ENCODE measurements at regions not wholly inside any gene's neighbourhood (a gene's known extent, or its start where the extent isn't known, plus 50 kb on each side); places are given as distances from the start of the nearest gene placed in this dataset.

DNA sequence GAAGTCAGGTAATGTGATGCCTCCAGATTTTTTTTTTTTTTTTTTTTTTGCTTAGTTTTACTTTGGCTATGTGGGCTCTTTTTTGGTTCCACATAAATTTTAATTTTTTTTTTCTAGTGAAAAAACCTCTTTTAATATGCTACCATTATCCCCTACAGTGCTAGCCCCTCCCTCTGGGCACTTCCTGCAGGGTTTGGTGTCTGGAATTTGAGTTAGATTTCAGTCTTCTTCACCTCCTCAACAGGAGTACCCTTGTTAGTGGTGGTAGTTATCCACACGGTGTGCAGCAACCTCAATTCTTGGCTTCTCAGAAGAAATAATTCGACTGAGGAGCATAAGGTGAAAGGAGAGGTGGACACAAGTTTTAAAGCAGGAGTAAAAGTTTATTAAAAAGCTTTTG lies 128.8 kb upstream of the SYNCRIP start:
- TF ChIP-seq ZFP30 (CRISPR knock-in tag; IDR thresholded peaks at IDR 0.05) (no peak), ESRRG (CRISPR knock-in tag; IDR thresholded peaks at IDR 0.05) (no peak), ISL1 (CRISPR knock-in tag; IDR thresholded peaks at IDR 0.05) (no peak), PPARA (CRISPR knock-in tag; IDR thresholded peaks at IDR 0.05; ENCODE audit: borderline replicate concordance) (no peak), ZC3H10 (CRISPR knock-in tag; IDR thresholded peaks at IDR 0.05) (no peak), POU6F1 (CRISPR knock-in tag; IDR thresholded peaks at IDR 0.05; ENCODE audit: borderline replicate concordance, low read depth) (no peak)
- TF ChIP-seq, protein P1, sequence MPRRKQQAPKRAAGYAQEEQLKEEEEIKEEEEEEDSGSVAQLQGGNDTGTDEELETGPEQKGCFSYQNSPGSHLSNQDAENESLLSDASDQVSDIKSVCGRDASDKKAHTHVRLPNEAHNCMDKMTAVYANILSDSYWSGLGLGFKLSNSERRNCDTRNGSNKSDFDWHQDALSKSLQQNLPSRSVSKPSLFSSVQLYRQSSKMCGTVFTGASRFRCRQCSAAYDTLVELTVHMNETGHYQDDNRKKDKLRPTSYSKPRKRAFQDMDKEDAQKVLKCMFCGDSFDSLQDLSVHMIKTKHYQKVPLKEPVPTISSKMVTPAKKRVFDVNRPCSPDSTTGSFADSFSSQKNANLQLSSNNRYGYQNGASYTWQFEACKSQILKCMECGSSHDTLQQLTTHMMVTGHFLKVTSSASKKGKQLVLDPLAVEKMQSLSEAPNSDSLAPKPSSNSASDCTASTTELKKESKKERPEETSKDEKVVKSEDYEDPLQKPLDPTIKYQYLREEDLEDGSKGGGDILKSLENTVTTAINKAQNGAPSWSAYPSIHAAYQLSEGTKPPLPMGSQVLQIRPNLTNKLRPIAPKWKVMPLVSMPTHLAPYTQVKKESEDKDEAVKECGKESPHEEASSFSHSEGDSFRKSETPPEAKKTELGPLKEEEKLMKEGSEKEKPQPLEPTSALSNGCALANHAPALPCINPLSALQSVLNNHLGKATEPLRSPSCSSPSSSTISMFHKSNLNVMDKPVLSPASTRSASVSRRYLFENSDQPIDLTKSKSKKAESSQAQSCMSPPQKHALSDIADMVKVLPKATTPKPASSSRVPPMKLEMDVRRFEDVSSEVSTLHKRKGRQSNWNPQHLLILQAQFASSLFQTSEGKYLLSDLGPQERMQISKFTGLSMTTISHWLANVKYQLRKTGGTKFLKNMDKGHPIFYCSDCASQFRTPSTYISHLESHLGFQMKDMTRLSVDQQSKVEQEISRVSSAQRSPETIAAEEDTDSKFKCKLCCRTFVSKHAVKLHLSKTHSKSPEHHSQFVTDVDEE (CRISPR knock-in tag; IDR thresholded peaks at IDR 0.05): no peak
- ATAC-seq: no peak

DNA sequence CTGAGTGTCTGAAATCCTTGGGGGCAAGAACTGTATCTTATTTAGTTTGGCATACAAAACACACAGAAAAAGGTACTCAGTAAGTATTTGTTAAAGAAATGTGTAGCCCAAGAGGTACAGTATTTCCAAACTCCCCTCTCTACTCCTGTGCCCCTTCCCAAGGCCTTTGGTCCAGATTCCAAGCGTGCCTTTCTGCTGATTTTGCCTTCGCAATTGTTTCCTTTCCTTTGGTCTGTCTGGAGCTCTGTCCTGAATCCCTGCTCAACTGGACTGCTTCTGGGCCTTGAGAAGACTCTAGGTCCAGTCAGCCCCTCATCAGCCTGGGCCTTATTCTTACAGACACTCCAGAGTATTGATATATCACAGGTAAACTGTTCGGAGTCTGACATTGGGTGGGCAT lies 122.2 kb upstream of the SYNCRIP start:
- TF ChIP-seq ISL1 (CRISPR knock-in tag; IDR thresholded peaks at IDR 0.05) (no peak), ZNF8 (CRISPR knock-in tag; IDR thresholded peaks at IDR 0.05) (no peak), POU6F1 (CRISPR knock-in tag; IDR thresholded peaks at IDR 0.05; ENCODE audit: borderline replicate concordance, low read depth) (no peak), ESRRG (CRISPR knock-in tag; IDR thresholded peaks at IDR 0.05) (no peak), PPARA (CRISPR knock-in tag; IDR thresholded peaks at IDR 0.05; ENCODE audit: borderline replicate concordance) (no peak), OSR1 (CRISPR knock-in tag; IDR thresholded peaks at IDR 0.05) (no peak), ZFP30 (CRISPR knock-in tag; IDR thresholded peaks at IDR 0.05) (no peak), CSRNP3 (CRISPR knock-in tag; IDR thresholded peaks at IDR 0.05) (no peak), BACH2 (CRISPR knock-in tag; IDR thresholded peaks at IDR 0.05; ENCODE audit: borderline replicate concordance) (no peak), TCF4 (CRISPR knock-in tag; IDR thresholded peaks at IDR 0.05; ENCODE audit: borderline replicate concordance) (no peak), SNAI2 (CRISPR knock-in tag; IDR thresholded peaks at IDR 0.05) (no peak), ZNF70 (CRISPR knock-in tag; IDR thresholded peaks at IDR 0.05) (no peak), ZC3H10 (CRISPR knock-in tag; IDR thresholded peaks at IDR 0.05) (no peak), ZNF565 (CRISPR knock-in tag; conservative IDR thresholded peaks at IDR 0.05; ENCODE audit: low read depth) (no peak), GLIS3 (CRISPR knock-in tag; IDR thresholded peaks at IDR 0.05) (no peak), CREB5 (CRISPR knock-in tag; IDR thresholded peaks at IDR 0.05; ENCODE audit: low read depth) (no peak), ZFP3 (CRISPR knock-in tag; IDR thresholded peaks at IDR 0.05) (no peak), PATZ1 (CRISPR knock-in tag; IDR thresholded peaks at IDR 0.05; ENCODE audit: borderline replicate concordance) (no peak), ARNTL (CRISPR knock-in tag; IDR thresholded peaks at IDR 0.05; ENCODE audit: borderline replicate concordance, low read depth) (no peak)
- TF ChIP-seq, protein P1 (CRISPR knock-in tag; IDR thresholded peaks at IDR 0.05): no peak
- ATAC-seq: no peak

All from SK-N-SH treated with all-trans-retinoic acid at 6 μM for 48 hours (cell line).